ENCODE measurements at regions not wholly inside any gene's neighbourhood (a gene's known extent, or its start where the extent isn't known, plus 50 kb on each side); places are given as distances from the start of the nearest gene placed in this dataset.

GRCh38 chr11:36809303-36809702, 211.3 kb upstream of the RAG2 start:
- DNase-seq = no peak
- no peaks in the 10 kb centered on the region for H3K4me1 ChIP-seq (ENCODE audit: insufficient read depth)
- TF ChIP-seq POLR2A (IDR thresholded peaks at IDR 0.05) (no peak), CTCF (IDR thresholded peaks at IDR 0.05) (no peak), EP300 (IDR thresholded peaks at IDR 0.05) (no peak)
- H3K36me3 ChIP-seq = no peaks in the 10 kb centered on the region
- H3K27ac ChIP-seq = no peak overlapping the region
- no peaks in the 10 kb centered on the region for H3K27me3 ChIP-seq
- H3K4me3 ChIP-seq = no peak overlapping the region
- intact Hi-C loops (cut with DNase I) = no loop called here
- no peaks in the 10 kb centered on the region for H3K9me3 ChIP-seq

DNA sequence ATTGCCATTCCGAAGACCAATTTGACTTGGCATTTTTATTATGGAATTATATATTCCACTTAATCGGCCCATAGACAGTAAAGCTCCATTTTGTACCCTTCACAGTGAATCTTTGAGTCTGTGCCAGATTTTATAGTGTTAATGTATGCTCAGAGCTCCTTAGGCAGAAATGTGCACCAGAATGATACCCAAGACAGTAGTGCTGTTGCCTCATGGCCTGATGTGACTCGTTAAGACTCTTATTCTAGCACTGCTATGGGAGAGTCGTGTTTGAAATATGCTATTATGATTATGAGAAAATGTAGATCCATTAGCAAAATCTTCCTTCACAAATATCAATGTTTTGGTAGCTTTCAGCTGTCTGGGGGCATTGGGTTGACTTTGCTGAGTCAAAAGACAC, 209.8 kb upstream of the RAG2 start:
- DNase-seq = no peak
- intact Hi-C loops (cut with DNase I) = no loop called here
- no peak overlapping the region for H3K27ac ChIP-seq
- TF ChIP-seq CTCF (IDR thresholded peaks at IDR 0.05) = no peak
- TF ChIP-seq EP300 (IDR thresholded peaks at IDR 0.05) = no peak
- no peaks in the 10 kb centered on the region for H3K4me1 ChIP-seq (ENCODE audit: insufficient read depth)
- H3K9me3 ChIP-seq = no peaks in the 10 kb centered on the region
- H3K4me3 ChIP-seq = no peak overlapping the region
- H3K36me3 ChIP-seq = no peaks in the 10 kb centered on the region
- H3K27me3 ChIP-seq = no peaks in the 10 kb centered on the region
- 70 to 83% (median 74%) methylated on average over 4 of the region's 4 CpGs for WGBS, 3 donors

GRCh38 chr11:36803084-36803483, 205.0 kb upstream of the RAG2 start:
- Histone ChIP-seq H3K27me3 (no peaks in the 10 kb centered on the region), H3K9me3 (no peaks in the 10 kb centered on the region), H3K36me3 (no peaks in the 10 kb centered on the region), H3K4me1 (ENCODE audit: insufficient read depth) (no peaks in the 10 kb centered on the region), H3K27ac (no peak overlapping the region), H3K4me3 (no peak overlapping the region)
- DNase-seq = no peak
- 61 to 77% (median 61%) methylated on average over 7 of the region's 7 CpGs for WGBS, 3 donors
- TF ChIP-seq CTCF (IDR thresholded peaks at IDR 0.05) (no peak), POLR2A (IDR thresholded peaks at IDR 0.05) (no peak), EP300 (IDR thresholded peaks at IDR 0.05) (no peak)
- intact Hi-C loops (cut with DNase I) = no loop called here

DNA sequence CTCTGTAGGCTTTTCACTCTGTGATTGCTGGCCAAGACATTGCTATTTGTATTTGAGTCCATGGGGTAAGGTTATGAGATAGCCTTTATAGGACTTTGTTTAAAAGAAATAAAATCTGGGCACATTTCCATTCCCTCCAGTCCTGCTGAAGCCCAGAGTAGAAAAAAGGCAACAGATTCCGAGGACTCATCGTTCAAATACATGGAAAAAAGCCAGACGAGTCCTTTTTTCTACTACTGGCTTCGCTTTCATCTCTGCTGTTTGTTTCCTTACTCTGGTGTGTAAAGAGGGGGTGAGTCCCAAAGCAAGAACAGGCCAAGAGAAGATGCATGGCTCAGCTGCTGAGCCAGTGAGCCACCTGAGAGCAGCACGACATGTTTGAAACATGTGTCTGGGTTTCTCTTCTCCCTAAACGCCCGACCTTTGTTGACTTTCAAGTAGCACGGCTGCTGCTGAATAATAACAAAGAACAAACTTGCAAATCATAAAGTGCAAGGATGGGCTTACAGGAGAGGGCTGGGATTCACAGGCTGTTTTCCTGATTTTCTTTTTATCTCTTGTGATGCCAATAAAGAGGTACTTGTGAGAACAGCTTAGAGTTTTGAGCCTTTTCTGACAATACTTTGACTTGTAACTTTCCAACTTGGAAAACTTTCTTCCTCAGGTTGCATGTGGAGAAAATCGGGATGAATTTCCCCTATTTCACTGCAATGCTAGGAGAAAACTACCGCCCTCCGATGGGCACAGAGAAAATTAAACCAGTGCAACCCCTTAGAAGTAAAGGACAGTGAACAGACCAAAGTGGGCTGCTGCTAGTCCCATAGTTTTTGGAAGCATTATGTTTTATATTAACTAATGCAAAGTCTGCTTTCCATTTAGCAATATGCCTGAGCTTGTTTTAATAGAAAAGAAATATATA, 195.2 kb upstream of the RAG2 start:
- TF ChIP-seq EP300 (IDR thresholded peaks at IDR 0.05) (no peak), CTCF (IDR thresholded peaks at IDR 0.05) (no peak), POLR2A (IDR thresholded peaks at IDR 0.05) (no peak)
- 3 to 7% (median 3%) methylated on average over 11 of the region's 11 CpGs for WGBS, 3 donors
- H3K27me3 ChIP-seq = no peaks in the 10 kb centered on the region
- H3K4me1 ChIP-seq (ENCODE audit: insufficient read depth) = peaks cover 3% of the 10 kb centered on the region
- intact Hi-C loops (cut with DNase I) = no loop called here
- no peaks in the 10 kb centered on the region for H3K9me3 ChIP-seq
- H3K4me3 ChIP-seq = no peak overlapping the region
- peak overlapping the region in 1 of 2 donors; percentile 16 for H3K27ac ChIP-seq
- no peaks in the 10 kb centered on the region for H3K36me3 ChIP-seq
- DNase-seq = peak in 4 of 5 donors; percentile 14 to 35 (median 20)

Data from ovary (tissue), 7 donors.